HepG2 (cell line): ENCODE measurements at regions not wholly inside any gene's neighbourhood (a gene's known extent, or its start where the extent isn't known, plus 50 kb on each side); places are given as distances from the start of the nearest gene placed in this dataset.

Source experiments
- ATAC-seq: fragments of 200-7000 bp; cut with Tn5 transposase; 3 replicates; pipeline ENCODE4 v1.9.1; 2020; ENCODE audit warnings: mild to moderate bottlenecking, moderate library complexity
- BruUV-seq: library from RNA; stranded (reverse); fragments of 400-500 nt; replicated peaks from 2 replicates; lab custom pipeline; 2021; lab: Mats Ljungman, UMichigan
- CTCF ChIA-PET: fragments of 300-600 bp; formaldehyde crosslinking; extraction: SDS; loops from one replicate; lab custom pipeline; 2021; ENCODE audit warnings: low total read pairs, inconsistent platforms, low intra/inter-chr PET ratio; lab: Yijun Ruan, JAX
- POLR2A ChIA-PET: fragments of 350-600 bp; sonication (Branson Sonifier 250); formaldehyde crosslinking; loops from one replicate; lab custom pipeline; 2020; ENCODE audit warnings: antibody characterized with exemption, inconsistent platforms; lab: Yijun Ruan, JAX
- DNase-seq: peaks from one replicate; pipeline ENCODE4 v3.0.0-alpha.2; 2015; ENCODE audit warnings: low spot score
- FAIRE-seq: peaks from 3 replicates; lab custom pipeline; 2011; peaks lifted over from hg19 to GRCh38; lab: Jason Lieb, UNC
- H2AFZ ChIP-seq: one replicate; pipeline ENCODE4 v1.6.1; 2011; ENCODE audit warnings: low read length, inconsistent platforms
- H3K27ac ChIP-seq: fragments of 300-600 bp; 3 replicates; pipeline ENCODE4 v1.8.0; 2011; ENCODE audit warnings: mixed run types, mild to moderate bottlenecking, mixed read lengths, low read length, inconsistent platforms; ENCODE audit not compliant: insufficient read depth; ENCODE audit errors: extremely low read length
- H3K27me3 ChIP-seq, 2 experiments: fragments of 200-600 bp in 1 of 2; 2 replicates in 1 of 2; 3 replicates in 1 of 2; pipeline versions ENCODE4 v1.6.0 to v1.8.0; 2011; ENCODE audit warnings: low read length in 2 of 2, mild to moderate bottlenecking in 2 of 2, moderate library complexity in 2 of 2, inconsistent platforms in 1 of 2; ENCODE audit not compliant: insufficient read depth in 2 of 2, control insufficient read depth in 1 of 2
- H3K36me3 ChIP-seq, 2 experiments: fragments of 200-600 bp in 1 of 2; replicated peaks in 1 of 2; 2 replicates in 1 of 2; 3 replicates in 1 of 2; pipeline versions ENCODE4 v1.5.1 to v1.8.0; 2011; ENCODE audit warnings: low read length in 2 of 2, inconsistent platforms in 1 of 2; ENCODE audit not compliant: insufficient read depth in 2 of 2, control insufficient read depth in 1 of 2
- H3K4me1 ChIP-seq: 2 replicates; pipeline ENCODE4 v1.5.1; 2012; ENCODE audit warnings: low read length, inconsistent platforms; ENCODE audit not compliant: insufficient read depth
- H3K4me2 ChIP-seq: 2 replicates; pipeline ENCODE4 v1.6.0; 2011; ENCODE audit warnings: low read depth, low read length, inconsistent platforms
- H3K4me3 ChIP-seq, 3 experiments: fragments of 200-600 bp in 1 of 3; sonication (generic), shearing (Covaris generic) in 1 of 3; replicated peaks in 1 of 3; 2 replicates each; pipeline ENCODE4 v1.5.1; 2011 to 2016; ENCODE audit warnings: low read length in 3 of 3, inconsistent platforms in 2 of 3, low read depth in 2 of 3, mild to moderate bottlenecking in 2 of 3, control low read depth in 1 of 3, mixed read lengths in 1 of 3; ENCODE audit not compliant: insufficient read depth in 1 of 3
- H3K79me2 ChIP-seq: one replicate; pipeline ENCODE4 v1.6.1; 2011; ENCODE audit warnings: low read length, inconsistent platforms; ENCODE audit not compliant: insufficient read depth
- H3K9ac ChIP-seq: 2 replicates; pipeline ENCODE4 v1.6.0; 2011; ENCODE audit warnings: mild to moderate bottlenecking, low read depth, low read length, inconsistent platforms; ENCODE audit not compliant: insufficient read depth
- H3K9me3 ChIP-seq: 2 replicates; pipeline ENCODE4 v1.5.1; 2012; ENCODE audit warnings: mild to moderate bottlenecking, low read length
- H4K20me1 ChIP-seq: 2 replicates; pipeline ENCODE4 v1.6.0; 2011; ENCODE audit warnings: inconsistent platforms, mild to moderate bottlenecking, low read length, moderate library complexity; ENCODE audit not compliant: insufficient read depth
- KLF6 ChIP-seq: IDR thresholded peaks from 2 replicates; pipeline ENCODE4 v1.8.0; 2016; ENCODE audit warnings: missing biosample characterization, missing genetic modification reagents
- LBX2 ChIP-seq: sonication (generic); formaldehyde crosslinking; IDR thresholded peaks from 2 replicates; pipeline ENCODE4 v1.5.0; 2020; ENCODE audit warnings: missing genetic modification reagents, mild to moderate bottlenecking, borderline replicate concordance
- RARG ChIP-seq: sonication (generic); formaldehyde crosslinking; IDR thresholded peaks from 2 replicates; pipeline ENCODE4 v1.4.0; 2020; ENCODE audit warnings: low read depth, mild to moderate bottlenecking, missing genetic modification reagents
- SNAPC2 ChIP-seq: sonication (generic); formaldehyde crosslinking; IDR thresholded peaks from 2 replicates; pipeline ENCODE4 v1.8.1; 2022; ENCODE audit warnings: mild to moderate bottlenecking, missing genetic modification reagents
- ZNF317 ChIP-seq: sonication (generic); formaldehyde crosslinking; IDR thresholded peaks from 2 replicates; pipeline ENCODE4 v1.5.0; 2020; ENCODE audit warnings: mild to moderate bottlenecking, missing genetic modification reagents
- ZNF619 ChIP-seq: sonication (generic); formaldehyde crosslinking; IDR thresholded peaks from 2 replicates; pipeline ENCODE4 v1.4.0; 2020; ENCODE audit warnings: mild to moderate bottlenecking, missing genetic modification reagents
- WGBS: methylation state at CpG from one replicate; pipeline ENCODE4 v1.1.6; 2017; ENCODE audit warnings: low lambda C conversion rate; 5-methylcytosine and 5-hydroxymethylcytosine counted together
- in situ Hi-C: cut with HindIII; loops from 2 replicates; pipeline ENCODE4 v1.10.0; 2017; ENCODE audit warnings: low pct_unique_long_range_greater_than_20kb; ENCODE audit not compliant: extremely low pct_ligation_motif_present
- intact Hi-C: fragments of 100-400 bp; cut with micrococcal nuclease; formaldehyde crosslinking; loops from one replicate; pipeline ENCODE4 v1.10.0; 2022; ENCODE audit not compliant: unreplicated experiment
- TF ChIP-seq, protein P1 (sequence below): sonication (generic); formaldehyde crosslinking; IDR thresholded peaks from 2 replicates; pipeline ENCODE4 v1.4.0; 2020; ENCODE audit warnings: mild to moderate bottlenecking, missing genetic modification reagents, borderline replicate concordance
- TF ChIP-seq, protein P2 (sequence below): sonication (generic); formaldehyde crosslinking; IDR thresholded peaks from 2 replicates; pipeline ENCODE4 v1.4.0; 2020; ENCODE audit warnings: missing genetic modification reagents
- TF ChIP-seq, protein P3 (sequence below): sonication (generic); formaldehyde crosslinking; IDR thresholded peaks from 2 replicates; pipeline ENCODE4 v1.4.0; 2020; ENCODE audit warnings: missing genetic modification reagents

DNA sequence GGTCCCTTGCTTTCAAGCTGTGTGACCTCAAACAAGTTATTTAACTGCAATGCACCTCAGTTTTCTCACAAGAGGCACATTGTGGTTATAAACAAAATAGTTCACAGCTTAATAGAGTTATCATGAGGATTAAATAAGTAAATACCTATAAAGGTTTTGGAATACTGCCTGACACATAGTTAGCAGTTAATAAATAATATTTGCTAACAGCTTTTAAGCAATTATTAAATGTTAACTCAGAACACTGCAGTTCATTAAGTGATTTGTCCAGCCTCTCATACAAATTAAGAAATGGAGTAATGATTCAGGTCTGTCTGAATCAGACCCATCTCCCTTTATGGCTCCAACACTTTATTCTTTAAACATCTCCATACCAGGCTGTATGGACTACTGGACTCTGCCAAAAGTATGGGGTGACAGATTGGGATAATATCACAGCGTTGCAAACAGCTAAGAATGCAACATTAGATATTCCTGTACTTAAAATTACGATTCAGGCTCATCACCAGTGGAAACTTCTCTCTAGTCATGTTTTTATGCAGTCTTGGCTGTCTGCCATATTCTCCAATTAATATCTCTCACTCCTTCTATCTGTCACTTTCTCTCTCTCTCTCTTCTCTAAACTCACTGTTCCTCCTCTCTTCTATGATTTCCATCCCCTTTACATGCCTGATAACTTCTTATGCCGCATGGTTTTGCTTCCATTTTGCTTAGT is 370.6 kb upstream of the UBE2E3 start:
- WGBS: 3% methylated on average over 3 of the region's 3 CpGs
- peaks cover 6% of the 10 kb centered on the region; the same call in 1 of the 2 replicates for H3K4me1 ChIP-seq
- intact Hi-C loops (loop anchor here (10.0 kb wide), 2 partner anchors 185 to 295 kb away; no protein-coding TSS in a partner anchor), in situ Hi-C loops (loop anchor here (10.0 kb wide), 1 partner anchor 445 kb away; no protein-coding TSS in a partner anchor)
- H3K4me3 ChIP-seq: no peak overlapping the region
- H3K4me2 ChIP-seq: no peak overlapping the region
- ChIA-PET POLR2A (no interaction called here), CTCF (no interaction called here)
- DNase-seq (no peak), ATAC-seq (no peak), FAIRE-seq (no peak)
- H3K79me2 ChIP-seq: no peaks in the 10 kb centered on the region
- H2AFZ ChIP-seq: no peak overlapping the region
- no peaks in the 10 kb centered on the region for H3K27me3 ChIP-seq
- TF ChIP-seq, protein P1, sequence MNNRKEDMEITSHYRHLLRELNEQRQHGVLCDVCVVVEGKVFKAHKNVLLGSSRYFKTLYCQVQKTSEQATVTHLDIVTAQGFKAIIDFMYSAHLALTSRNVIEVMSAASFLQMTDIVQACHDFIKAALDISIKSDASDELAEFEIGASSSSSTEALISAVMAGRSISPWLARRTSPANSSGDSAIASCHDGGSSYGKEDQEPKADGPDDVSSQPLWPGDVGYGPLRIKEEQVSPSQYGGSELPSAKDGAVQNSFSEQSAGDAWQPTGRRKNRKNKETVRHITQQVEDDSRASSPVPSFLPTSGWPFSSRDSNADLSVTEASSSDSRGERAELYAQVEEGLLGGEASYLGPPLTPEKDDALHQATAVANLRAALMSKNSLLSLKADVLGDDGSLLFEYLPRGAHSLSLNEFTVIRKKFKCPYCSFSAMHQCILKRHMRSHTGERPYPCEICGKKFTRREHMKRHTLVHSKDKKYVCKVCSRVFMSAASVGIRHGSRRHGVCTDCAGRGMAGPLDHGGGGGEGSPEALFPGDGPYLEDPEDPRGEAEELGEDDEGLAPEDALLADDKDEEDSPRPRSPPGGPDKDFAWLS: no peak
- TF ChIP-seq RARG (CRISPR knock-in tag) (no peak), KLF6 (CRISPR knock-in tag) (no peak), ZNF619 (CRISPR knock-in tag) (no peak), SNAPC2 (CRISPR knock-in tag) (no peak)
- no peaks in the 10 kb centered on the region for H4K20me1 ChIP-seq
- no peaks in the 10 kb centered on the region for H3K36me3 ChIP-seq
- H3K27ac ChIP-seq: no peak overlapping the region
- H3K9ac ChIP-seq: no peak overlapping the region
- no peaks in the 10 kb centered on the region for H3K9me3 ChIP-seq
- no TSS peak for BruUV-seq

DNA sequence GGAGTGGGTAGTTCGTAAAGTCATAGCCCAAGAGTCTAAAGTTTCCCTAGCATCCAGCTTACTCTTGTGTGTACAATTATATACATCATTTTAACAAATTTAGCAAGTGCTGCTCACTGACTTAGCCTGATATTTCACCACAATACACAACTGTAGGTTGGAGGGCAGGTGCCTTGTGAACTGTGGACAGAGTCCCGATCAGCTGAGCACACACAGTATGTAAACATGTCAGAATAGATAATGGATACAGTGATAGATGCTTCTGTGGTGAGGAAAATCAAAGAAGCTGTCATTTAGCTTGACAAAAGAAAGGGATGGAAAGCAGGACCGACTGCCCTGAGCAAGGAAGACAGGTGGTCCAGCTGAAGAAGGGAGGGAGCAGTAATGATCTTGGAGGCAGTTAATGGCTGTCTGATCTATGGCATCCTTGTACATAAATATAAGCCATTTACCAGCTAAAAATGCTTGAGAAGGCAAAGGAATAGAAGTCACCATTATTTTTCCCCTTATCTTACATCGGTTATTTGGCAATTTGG is 372.8 kb upstream of the UBE2E3 start:
- Histone ChIP-seq H3K79me2 (no peaks in the 10 kb centered on the region), H3K27ac (no peak overlapping the region), H2AFZ (no peak overlapping the region), H3K36me3 (no peaks in the 10 kb centered on the region), H3K4me3 (no peak overlapping the region), H3K9ac (no peak overlapping the region), H3K27me3 (no peaks in the 10 kb centered on the region), H3K4me1 (peaks cover 6% of the 10 kb centered on the region; the same call in 1 of the 2 replicates), H4K20me1 (no peaks in the 10 kb centered on the region), H3K9me3 (no peaks in the 10 kb centered on the region), H3K4me2 (no peak overlapping the region)
- WGBS: 2% methylated on average over 4 of the region's 4 CpGs
- POLR2A ChIA-PET: no interaction called here
- intact Hi-C loops (loop anchor here (1.0 to 10.0 kb wide), 3 partner anchors 156 to 297 kb away; no protein-coding TSS in a partner anchor), in situ Hi-C loops (loop anchor here (10.0 kb wide), 1 partner anchor 447 kb away; no protein-coding TSS in a partner anchor)
- no TSS peak for BruUV-seq
- CTCF ChIA-PET: no interaction called here
- FAIRE-seq (no peak), ATAC-seq (peak; percentile 100), DNase-seq (peak; percentile 59)
- TF ChIP-seq ZNF317 (CRISPR knock-in tag) (no peak), LBX2 (CRISPR knock-in tag) (no peak)
- TF ChIP-seq, protein P2, sequence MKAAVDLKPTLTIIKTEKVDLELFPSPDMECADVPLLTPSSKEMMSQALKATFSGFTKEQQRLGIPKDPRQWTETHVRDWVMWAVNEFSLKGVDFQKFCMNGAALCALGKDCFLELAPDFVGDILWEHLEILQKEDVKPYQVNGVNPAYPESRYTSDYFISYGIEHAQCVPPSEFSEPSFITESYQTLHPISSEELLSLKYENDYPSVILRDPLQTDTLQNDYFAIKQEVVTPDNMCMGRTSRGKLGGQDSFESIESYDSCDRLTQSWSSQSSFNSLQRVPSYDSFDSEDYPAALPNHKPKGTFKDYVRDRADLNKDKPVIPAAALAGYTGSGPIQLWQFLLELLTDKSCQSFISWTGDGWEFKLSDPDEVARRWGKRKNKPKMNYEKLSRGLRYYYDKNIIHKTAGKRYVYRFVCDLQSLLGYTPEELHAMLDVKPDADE (CRISPR knock-in tag): no peak
- TF ChIP-seq, protein P3, sequence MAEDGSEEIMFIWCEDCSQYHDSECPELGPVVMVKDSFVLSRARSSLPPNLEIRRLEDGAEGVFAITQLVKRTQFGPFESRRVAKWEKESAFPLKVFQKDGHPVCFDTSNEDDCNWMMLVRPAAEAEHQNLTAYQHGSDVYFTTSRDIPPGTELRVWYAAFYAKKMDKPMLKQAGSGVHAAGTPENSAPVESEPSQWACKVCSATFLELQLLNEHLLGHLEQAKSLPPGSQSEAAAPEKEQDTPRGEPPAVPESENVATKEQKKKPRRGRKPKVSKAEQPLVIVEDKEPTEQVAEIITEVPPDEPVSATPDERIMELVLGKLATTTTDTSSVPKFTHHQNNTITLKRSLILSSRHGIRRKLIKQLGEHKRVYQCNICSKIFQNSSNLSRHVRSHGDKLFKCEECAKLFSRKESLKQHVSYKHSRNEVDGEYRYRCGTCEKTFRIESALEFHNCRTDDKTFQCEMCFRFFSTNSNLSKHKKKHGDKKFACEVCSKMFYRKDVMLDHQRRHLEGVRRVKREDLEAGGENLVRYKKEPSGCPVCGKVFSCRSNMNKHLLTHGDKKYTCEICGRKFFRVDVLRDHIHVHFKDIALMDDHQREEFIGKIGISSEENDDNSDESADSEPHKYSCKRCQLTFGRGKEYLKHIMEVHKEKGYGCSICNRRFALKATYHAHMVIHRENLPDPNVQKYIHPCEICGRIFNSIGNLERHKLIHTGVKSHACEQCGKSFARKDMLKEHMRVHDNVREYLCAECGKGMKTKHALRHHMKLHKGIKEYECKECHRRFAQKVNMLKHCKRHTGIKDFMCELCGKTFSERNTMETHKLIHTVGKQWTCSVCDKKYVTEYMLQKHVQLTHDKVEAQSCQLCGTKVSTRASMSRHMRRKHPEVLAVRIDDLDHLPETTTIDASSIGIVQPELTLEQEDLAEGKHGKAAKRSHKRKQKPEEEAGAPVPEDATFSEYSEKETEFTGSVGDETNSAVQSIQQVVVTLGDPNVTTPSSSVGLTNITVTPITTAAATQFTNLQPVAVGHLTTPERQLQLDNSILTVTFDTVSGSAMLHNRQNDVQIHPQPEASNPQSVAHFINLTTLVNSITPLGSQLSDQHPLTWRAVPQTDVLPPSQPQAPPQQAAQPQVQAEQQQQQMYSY (CRISPR knock-in tag): no peak
